ENCODE measurements at regions not wholly inside any gene's neighbourhood (a gene's known extent, or its start where the extent isn't known, plus 50 kb on each side); places are given as distances from the start of the nearest gene placed in this dataset.

- Histone ChIP-seq H3K4me2 (ENCODE audit: low read length) (no peak overlapping the region), H3K4me3 (ENCODE audit: low read depth, low read length, poor library complexity, severe bottlenecking) (no peak overlapping the region), H3K27ac (ENCODE audit: low read depth, low read length, poor library complexity, severe bottlenecking) (no peak overlapping the region), H3K79me2 (ENCODE audit: insufficient read depth, low read depth, low read length) (no peaks in the 10 kb centered on the region), H3K9me2 (ENCODE audit: insufficient read depth, low read length) (no peaks in the 10 kb centered on the region), H4K20me1 (ENCODE audit: insufficient read depth, low read length) (no peaks in the 10 kb centered on the region), H3K9me3 (ENCODE audit: low read length) (no peaks in the 10 kb centered on the region), H3K4me1 (ENCODE audit: insufficient read depth, low read length, poor library complexity, severe bottlenecking) (no peaks in the 10 kb centered on the region), H3K36me3 (ENCODE audit: insufficient read depth, low read length) (no peaks in the 10 kb centered on the region), H2AFZ (ENCODE audit: low read length) (no peak overlapping the region)
- TF ChIP-seq EZH2phosphoT487 (IDR thresholded peaks at IDR 0.05; ENCODE audit: borderline replicate concordance, low read depth, low read length), result no peak
- TF ChIP-seq CTCF (conservative IDR thresholded peaks at IDR 0.05; ENCODE audit: low read length), result no peak
- POLR2A ChIA-PET, result no interaction called here
- DNase-seq (ENCODE audit: low spot score), result no peak
- CTCF ChIA-PET (ENCODE audit: unreplicated experiment), result no interaction called here
- BruUV-seq (replicated peaks), result no TSS peak
- intact Hi-C loops (cut with micrococcal nuclease; ENCODE audit: unreplicated experiment), result no loop called here
Measured at GRCh38 chr14:82647088-82647810, 1113.6 kb upstream of the SEL1L start.

- H3K9me3 ChIP-seq (ENCODE audit: low read length), result no peaks in the 10 kb centered on the region
- no peaks in the 10 kb centered on the region for H3K9me2 ChIP-seq (ENCODE audit: insufficient read depth, low read length)
- POLR2A ChIA-PET, result no interaction called here
- no peaks in the 10 kb centered on the region for H4K20me1 ChIP-seq (ENCODE audit: insufficient read depth, low read length)
- no peak for DNase-seq (ENCODE audit: low spot score)
- no peaks in the 10 kb centered on the region for H3K36me3 ChIP-seq (ENCODE audit: insufficient read depth, low read length)
- H3K79me2 ChIP-seq (ENCODE audit: insufficient read depth, low read depth, low read length), result no peaks in the 10 kb centered on the region
- intact Hi-C loops (cut with micrococcal nuclease; ENCODE audit: unreplicated experiment), result no loop called here
- no peak overlapping the region for H3K4me2 ChIP-seq (ENCODE audit: low read length)
- no TSS peak for BruUV-seq (replicated peaks)
- no peak for TF ChIP-seq CTCF (conservative IDR thresholded peaks at IDR 0.05; ENCODE audit: low read length)
- no peak for TF ChIP-seq EZH2phosphoT487 (IDR thresholded peaks at IDR 0.05; ENCODE audit: borderline replicate concordance, low read depth, low read length)
- CTCF ChIA-PET (ENCODE audit: unreplicated experiment), result no interaction called here
- no peak overlapping the region for H2AFZ ChIP-seq (ENCODE audit: low read length)
- H3K4me3 ChIP-seq (ENCODE audit: low read depth, low read length, poor library complexity, severe bottlenecking), result no peak overlapping the region
- H3K4me1 ChIP-seq (ENCODE audit: insufficient read depth, low read length, poor library complexity, severe bottlenecking), result no peaks in the 10 kb centered on the region
- H3K27ac ChIP-seq (ENCODE audit: low read depth, low read length, poor library complexity, severe bottlenecking), result no peak overlapping the region
Measured at GRCh38 chr14:82655770-82656169, 1122.1 kb upstream of the SEL1L start.

GRCh38 chr14:82657186-82657675 is 1123.6 kb upstream of the SEL1L start:
- H3K4me3 ChIP-seq (ENCODE audit: low read depth, low read length, poor library complexity, severe bottlenecking), result no peak overlapping the region
- intact Hi-C loops (cut with micrococcal nuclease; ENCODE audit: unreplicated experiment), result no loop called here
- CTCF ChIA-PET (ENCODE audit: unreplicated experiment), result no interaction called here
- H2AFZ ChIP-seq (ENCODE audit: low read length), result no peak overlapping the region
- H3K9me2 ChIP-seq (ENCODE audit: insufficient read depth, low read length), result no peaks in the 10 kb centered on the region
- TF ChIP-seq EZH2phosphoT487 (IDR thresholded peaks at IDR 0.05; ENCODE audit: borderline replicate concordance, low read depth, low read length), result no peak
- TF ChIP-seq CTCF (conservative IDR thresholded peaks at IDR 0.05; ENCODE audit: low read length), result no peak
- no peak for DNase-seq (ENCODE audit: low spot score)
- no peak overlapping the region for H3K4me2 ChIP-seq (ENCODE audit: low read length)
- H3K36me3 ChIP-seq (ENCODE audit: insufficient read depth, low read length), result no peaks in the 10 kb centered on the region
- H3K27ac ChIP-seq (ENCODE audit: low read depth, low read length, poor library complexity, severe bottlenecking), result no peak overlapping the region
- H3K79me2 ChIP-seq (ENCODE audit: insufficient read depth, low read depth, low read length), result no peaks in the 10 kb centered on the region
- no peaks in the 10 kb centered on the region for H3K4me1 ChIP-seq (ENCODE audit: insufficient read depth, low read length, poor library complexity, severe bottlenecking)
- no TSS peak for BruUV-seq (replicated peaks)
- H4K20me1 ChIP-seq (ENCODE audit: insufficient read depth, low read length), result no peaks in the 10 kb centered on the region
- POLR2A ChIA-PET, result no interaction called here
- H3K9me3 ChIP-seq (ENCODE audit: low read length), result no peaks in the 10 kb centered on the region

All from OCI-LY7 (cell line).